ENCODE measurements at regions not wholly inside any gene's neighbourhood (a gene's known extent, or its start where the extent isn't known, plus 50 kb on each side); places are given as distances from the start of the nearest gene placed in this dataset.

GRCh38 chr18:51666763-51667191 is 469.3 kb upstream of the MEX3C start:
- TF ChIP-seq REST (IDR thresholded peaks at IDR 0.05; ENCODE audit: insufficient read depth in 1 of 2, low read depth in 2 of 2, low read length in 2 of 2) (no peak), TAF1 (IDR thresholded peaks at IDR 0.05; ENCODE audit: borderline replicate concordance, insufficient read depth, low read length) (no peak)

Measured in PFSK-1 (cell line).